ENCODE measurements at regions not wholly inside any gene's neighbourhood (a gene's known extent, or its start where the extent isn't known, plus 50 kb on each side); places are given as distances from the start of the nearest gene placed in this dataset.

DNA sequence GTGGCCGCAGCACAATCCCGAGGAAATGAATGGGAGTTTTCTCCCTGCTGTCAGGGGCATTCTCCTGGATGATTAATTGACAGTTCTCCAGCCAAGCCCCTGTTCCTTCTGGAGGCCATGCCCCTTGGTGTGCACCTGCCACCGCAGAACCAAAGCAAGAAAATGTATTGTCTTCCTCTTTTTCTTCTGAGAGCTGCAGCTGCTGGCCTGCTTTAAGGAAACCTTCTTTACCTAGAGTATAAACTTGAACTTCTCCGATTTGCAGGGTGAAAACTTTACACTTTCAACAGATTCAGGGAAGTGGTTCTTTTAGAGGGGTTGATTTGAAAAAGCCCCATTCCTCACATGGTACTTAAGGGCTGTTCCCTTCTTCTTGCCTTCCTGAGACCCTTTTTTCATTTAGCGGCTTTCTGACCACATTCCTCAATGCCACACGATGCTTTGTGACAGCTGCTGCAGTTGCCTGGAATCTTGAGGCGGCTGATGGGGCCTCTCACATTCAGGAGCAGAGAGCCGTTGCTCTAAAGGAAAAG is 402.8 kb downstream of the TXNL1 start:
- peak overlapping the region in 1 of 2 experiments; percentile 48; a peak in 3 of 4 replicates for H4K8ac ChIP-seq (ENCODE audit: low read depth in 2 of 2, low read length in 2 of 2)
- H3K9ac ChIP-seq (ENCODE audit: low read depth, low read length), result no peak overlapping the region
- peak overlapping the region; percentile 67 for H3K4ac ChIP-seq (ENCODE audit: low read depth, low read length)
- TF ChIP-seq CTCF (conservative IDR thresholded peaks at IDR 0.05; ENCODE audit: low read depth, low read length), result no peak
- TF ChIP-seq CEBPB (IDR thresholded peaks at IDR 0.05; ENCODE audit: low read depth, low read length), result no peak
- TF ChIP-seq POLR2A (IDR thresholded peaks at IDR 0.05; ENCODE audit: low read depth, low read length), result no peak
- no peak for TF ChIP-seq SMC3 (IDR thresholded peaks at IDR 0.05; ENCODE audit: low read depth, low read length)
- TF ChIP-seq MAFK (IDR thresholded peaks at IDR 0.05; ENCODE audit: low read depth, low read length), result no peak
- no peak for TF ChIP-seq CHD1 (IDR thresholded peaks at IDR 0.05; ENCODE audit: low read depth, low read length)
- no peak for TF ChIP-seq FOS (IDR thresholded peaks at IDR 0.05; ENCODE audit: low read depth, low read length)
- TF ChIP-seq RAD21 (IDR thresholded peaks at IDR 0.05; ENCODE audit: low read length), result no peak
- no peak for TF ChIP-seq BHLHE40 (IDR thresholded peaks at IDR 0.05; ENCODE audit: low read depth, low read length)
- no peak for TF ChIP-seq NFE2L2 (IDR thresholded peaks at IDR 0.05; ENCODE audit: low read depth, low read length)
- TF ChIP-seq RFX5 (IDR thresholded peaks at IDR 0.05; ENCODE audit: low read depth, low read length), result no peak
- TF ChIP-seq ELK1 (IDR thresholded peaks at IDR 0.05; ENCODE audit: borderline replicate concordance, low read depth, low read length), result no peak
- TF ChIP-seq MAZ (IDR thresholded peaks at IDR 0.05; ENCODE audit: borderline replicate concordance, low read depth, low read length), result no peak
- TF ChIP-seq, protein P1, sequence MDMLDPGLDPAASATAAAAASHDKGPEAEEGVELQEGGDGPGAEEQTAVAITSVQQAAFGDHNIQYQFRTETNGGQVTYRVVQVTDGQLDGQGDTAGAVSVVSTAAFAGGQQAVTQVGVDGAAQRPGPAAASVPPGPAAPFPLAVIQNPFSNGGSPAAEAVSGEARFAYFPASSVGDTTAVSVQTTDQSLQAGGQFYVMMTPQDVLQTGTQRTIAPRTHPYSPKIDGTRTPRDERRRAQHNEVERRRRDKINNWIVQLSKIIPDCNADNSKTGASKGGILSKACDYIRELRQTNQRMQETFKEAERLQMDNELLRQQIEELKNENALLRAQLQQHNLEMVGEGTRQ (IDR thresholded peaks at IDR 0.05; ENCODE audit: low read depth, low read length), result no peak
- TF ChIP-seq MXI1 (IDR thresholded peaks at IDR 0.05; ENCODE audit: borderline replicate concordance, low read depth, low read length), result no peak
- no peak for TF ChIP-seq RCOR1 (IDR thresholded peaks at IDR 0.05; ENCODE audit: insufficient replicate concordance, low read length)
- peak overlapping the region; percentile 57 for H2AFZ ChIP-seq (replicated peaks; ENCODE audit: low read length, poor library complexity)
- no peak overlapping the region for H3K27ac ChIP-seq (ENCODE audit: insufficient read depth, low read length)
- H3K4me3 ChIP-seq (ENCODE audit: insufficient read depth, low read depth, low read length), result no peak overlapping the region
- no peak overlapping the region for H3K23ac ChIP-seq (ENCODE audit: low read depth, low read length)
- in situ Hi-C loops (cut with MboI; ENCODE audit: low sequenced_read_pairs), result no loop called here
- H3K9me1 ChIP-seq (ENCODE audit: insufficient read depth, low read length), result peaks cover 6% of the 10 kb centered on the region
- peak overlapping the region; percentile 66 for H4K91ac ChIP-seq (ENCODE audit: insufficient read depth, low read depth, low read length)
- H4K5ac ChIP-seq (ENCODE audit: low read depth, low read length), result peak overlapping the region; percentile 27; the same call in 1 of the 2 replicates
- ATAC-seq (ENCODE audit: low read depth), result no peak
- peak overlapping the region; percentile 58 for H3K14ac ChIP-seq (replicated peaks; ENCODE audit: low read depth, low read length)
- no TSS peak for BruUV-seq (replicated peaks)
- peaks cover 8% of the 10 kb centered on the region for H3K4me1 ChIP-seq (ENCODE audit: control insufficient read depth, insufficient read depth, low read length)
- dilution Hi-C loops (cut with HindIII; ENCODE audit: low sequenced_read_pairs, unreplicated experiment), result no loop called here
- 60% methylated on average over 1 of the region's 8 CpGs; no CpG with 5 or more reads in 1 of the 2 experiments for WGBS, 2 experiments (ENCODE audit: extremely low coverage in 2 of 2, insufficient read length in 1 of 2)
- H2AK9ac ChIP-seq (replicated peaks; ENCODE audit: low read depth, low read length, poor library complexity), result no peak overlapping the region
- H3K9me3 ChIP-seq (ENCODE audit: control insufficient read depth, insufficient read depth, low read length), result peaks cover 4% of the 10 kb centered on the region; the same call in 1 of the 2 replicates
- intact Hi-C loops (cut with micrococcal nuclease), result loop anchor here (10.0 kb wide), 1 partner anchor 651 kb away; the partner anchor contains the start of gene TCF4
- H2BK20ac ChIP-seq (ENCODE audit: low read depth, low read length), result peak overlapping the region; percentile 88
- peak overlapping the region; percentile 67; the same call in 1 of the 2 replicates for H2AK5ac ChIP-seq (ENCODE audit: low read depth, low read length)
- no peaks in the 10 kb centered on the region for H3K36me3 ChIP-seq (ENCODE audit: control insufficient read depth, insufficient read depth, low read length)
- no peak overlapping the region for H3K56ac ChIP-seq (ENCODE audit: extremely low read depth, insufficient read depth, low read length)
- no peaks in the 10 kb centered on the region for H4K20me1 ChIP-seq (ENCODE audit: insufficient read depth, low read length)
- no peaks in the 10 kb centered on the region for H3K27me3 ChIP-seq (ENCODE audit: control insufficient read depth, insufficient read depth, low read length)
- no peak overlapping the region for H2BK5ac ChIP-seq (ENCODE audit: low read depth, low read length, poor library complexity, severe bottlenecking)
- DNase-seq, result no peak
- no peaks in the 10 kb centered on the region for H3K79me1 ChIP-seq (ENCODE audit: low read depth in 1 of 2, low read length in 2 of 2)
- no peak overlapping the region for H3K4me2 ChIP-seq (ENCODE audit: low read depth, low read length)
- H2BK15ac ChIP-seq (ENCODE audit: low read depth, low read length), result peak overlapping the region; percentile 61
- POLR2A ChIA-PET (ENCODE audit: unreplicated experiment), result no interaction called here
- peak overlapping the region; percentile 3; the same call in 1 of the 2 replicates for H3K18ac ChIP-seq (ENCODE audit: low read depth, low read length)
- H2BK120ac ChIP-seq (ENCODE audit: low read depth, low read length), result peak overlapping the region; percentile 67
- CTCF ChIA-PET, result no interaction called here

All from IMR-90 (cell line).